A549 (cell line): ENCODE measurements at regions not wholly inside any gene's neighbourhood (a gene's known extent, or its start where the extent isn't known, plus 50 kb on each side); places are given as distances from the start of the nearest gene placed in this dataset.

Experiments used
- BHLHE40 ChIP-seq: IDR thresholded peaks from 2 replicates; pipeline ENCODE4 v1.6.1; 2012; ENCODE audit warnings: low read depth, low read length, inconsistent platforms
- CBX8 ChIP-seq: fragments of 200-600 bp; sonication (generic); IDR thresholded peaks from 2 replicates; pipeline ENCODE4 v1.6.1; 2016
- CEBPB ChIP-seq, 2 experiments: fragments of >200 bp in 1 of 2; sonication (Bioruptor Twin) in 1 of 2; formaldehyde crosslinking in 1 of 2; IDR thresholded peaks; 2 replicates each; pipeline ENCODE4 v1.6.1; 2012 to 2016
- CTCF ChIP-seq: fragments of >200 bp; sonication (Bioruptor Twin); formaldehyde crosslinking; IDR thresholded peaks from 3 replicates; pipeline ENCODE4 v1.5.1; 2016
- ELK1 ChIP-seq: fragments of 150-350 bp; IDR thresholded peaks from 2 replicates; pipeline ENCODE4 v1.6.1; 2014; ENCODE audit warnings: low read depth, mild to moderate bottlenecking, low read length
- JUN ChIP-seq, 2 experiments: fragments of >200 bp; sonication (Bioruptor Twin); formaldehyde crosslinking; IDR thresholded peaks; 2 replicates in 1 of 2; 3 replicates in 1 of 2; pipeline ENCODE4 v1.6.1; 2016 to 2017
- MAFK ChIP-seq: fragments of 450-650 bp; IDR thresholded peaks from 2 replicates; pipeline ENCODE4 v1.6.1; 2014; ENCODE audit not compliant: partially characterized antibody
- MYC ChIP-seq: IDR thresholded peaks from 2 replicates; pipeline ENCODE4 v1.6.1; 2012; ENCODE audit warnings: mild to moderate bottlenecking, inconsistent platforms, low read length, improper control_type of control experiment, borderline replicate concordance
- RFX5 ChIP-seq: fragments of 450-650 bp; IDR thresholded peaks from 2 replicates; pipeline ENCODE4 v1.7.1; 2014; ENCODE audit warnings: antibody characterized with exemption, mild to moderate bottlenecking, moderate library complexity
- TP53 ChIP-seq: fragments of 250-450 bp; sonication (Bioruptor Pico); IDR thresholded peaks from 2 replicates; pipeline ENCODE4 v1.5.0; 2021; ENCODE audit warnings: mild to moderate bottlenecking, moderate library complexity
- ZSCAN20 ChIP-seq: fragments of 250-450 bp; sonication (Bioruptor Pico); IDR thresholded peaks from 2 replicates; pipeline ENCODE4 v1.8.0; 2022; ENCODE audit warnings: mild to moderate bottlenecking, moderate library complexity
- TF ChIP-seq, protein P1 (sequence below): fragments of 250-450 bp; sonication (Bioruptor Pico); IDR thresholded peaks from 2 replicates; pipeline ENCODE4 v1.5.0; 2021; ENCODE audit warnings: mild to moderate bottlenecking, moderate library complexity, borderline replicate concordance

- no peak for TF ChIP-seq ELK1
- no peak for TF ChIP-seq MYC
- TF ChIP-seq MAFK = no peak
- TF ChIP-seq BHLHE40 = no peak
- TF ChIP-seq RFX5 = no peak
- TF ChIP-seq CTCF = no peak
- no peak for TF ChIP-seq CEBPB (IDR thresholded peaks at IDR 0.05)
- TF ChIP-seq, protein P1, sequence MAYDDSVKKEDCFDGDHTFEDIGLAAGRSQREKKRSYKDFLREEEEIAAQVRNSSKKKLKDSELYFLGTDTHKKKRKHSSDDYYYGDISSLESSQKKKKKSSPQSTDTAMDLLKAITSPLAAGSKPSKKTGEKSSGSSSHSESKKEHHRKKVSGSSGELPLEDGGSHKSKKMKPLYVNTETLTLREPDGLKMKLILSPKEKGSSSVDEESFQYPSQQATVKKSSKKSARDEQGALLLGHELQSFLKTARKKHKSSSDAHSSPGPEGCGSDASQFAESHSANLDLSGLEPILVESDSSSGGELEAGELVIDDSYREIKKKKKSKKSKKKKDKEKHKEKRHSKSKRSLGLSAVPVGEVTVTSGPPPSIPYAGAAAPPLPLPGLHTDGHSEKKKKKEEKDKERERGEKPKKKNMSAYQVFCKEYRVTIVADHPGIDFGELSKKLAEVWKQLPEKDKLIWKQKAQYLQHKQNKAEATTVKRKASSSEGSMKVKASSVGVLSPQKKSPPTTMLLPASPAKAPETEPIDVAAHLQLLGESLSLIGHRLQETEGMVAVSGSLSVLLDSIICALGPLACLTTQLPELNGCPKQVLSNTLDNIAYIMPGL (CRISPR knock-in tag) = no peak
- no peak for TF ChIP-seq ZSCAN20
- no peak for TF ChIP-seq JUN (IDR thresholded peaks at IDR 0.05)
- no peak for TF ChIP-seq TP53 (CRISPR knock-in tag)
- TF ChIP-seq CBX8 = no peak
Observed at GRCh38 chr18:45137087-45137419, 456.4 kb downstream of the SETBP1 start.
